Thymus (tissue), 11 donors: ENCODE measurements at regions not wholly inside any gene's neighbourhood (a gene's known extent, or its start where the extent isn't known, plus 50 kb on each side); places are given as distances from the start of the nearest gene placed in this dataset.

Experiments used
- DNase-seq, 9 donors: peaks; one replicate each; pipeline ENCODE4 v3.0.0-alpha.2; 2013; ENCODE audit warnings: low spot score in 9 of 9, low read depth in 6 of 9, missing footprints in 1 of 9
- H3K27ac ChIP-seq, 2 donors: one replicate each; pipeline ENCODE4 v1.5.1; 2013; ENCODE audit warnings: control low read depth in 1 of 2, low read depth in 1 of 2, low read length in 1 of 2, mild to moderate bottlenecking in 1 of 2, moderate library complexity in 1 of 2
- H3K27me3 ChIP-seq, 2 donors: one replicate each; pipeline ENCODE4 v1.5.1; 2013; ENCODE audit warnings: low read length in 1 of 2; ENCODE audit not compliant: control insufficient read depth in 2 of 2, insufficient read depth in 1 of 2
- H3K36me3 ChIP-seq, 2 donors: one replicate each; pipeline ENCODE4 v1.5.1; 2013; ENCODE audit warnings: low read length in 1 of 2, mild to moderate bottlenecking in 1 of 2, moderate library complexity in 1 of 2; ENCODE audit not compliant: control insufficient read depth in 2 of 2, insufficient read depth in 2 of 2
- H3K4me1 ChIP-seq, 2 donors: one replicate each; pipeline ENCODE4 v1.5.1; 2013; ENCODE audit warnings: low read length in 2 of 2; ENCODE audit not compliant: control insufficient read depth in 2 of 2, insufficient read depth in 2 of 2
- H3K4me3 ChIP-seq, 2 donors: one replicate each; pipeline ENCODE4 v1.5.1; 2013; ENCODE audit warnings: low read length in 2 of 2, control low read depth in 1 of 2, mild to moderate bottlenecking in 1 of 2
- H3K9me3 ChIP-seq, 2 donors: one replicate each; pipeline ENCODE4 v1.5.1; 2013; ENCODE audit warnings: low read length in 1 of 2, mild to moderate bottlenecking in 1 of 2; ENCODE audit not compliant: control insufficient read depth in 2 of 2, insufficient read depth in 1 of 2
- WGBS: extraction: QIAGEN DNeasy Blood & Tissue Kit; methylation state at CpG from one replicate; pipeline ENCODE4 v1.1.7; 2013; 5-methylcytosine and 5-hydroxymethylcytosine counted together
- donor health status: healthy.

DNA sequence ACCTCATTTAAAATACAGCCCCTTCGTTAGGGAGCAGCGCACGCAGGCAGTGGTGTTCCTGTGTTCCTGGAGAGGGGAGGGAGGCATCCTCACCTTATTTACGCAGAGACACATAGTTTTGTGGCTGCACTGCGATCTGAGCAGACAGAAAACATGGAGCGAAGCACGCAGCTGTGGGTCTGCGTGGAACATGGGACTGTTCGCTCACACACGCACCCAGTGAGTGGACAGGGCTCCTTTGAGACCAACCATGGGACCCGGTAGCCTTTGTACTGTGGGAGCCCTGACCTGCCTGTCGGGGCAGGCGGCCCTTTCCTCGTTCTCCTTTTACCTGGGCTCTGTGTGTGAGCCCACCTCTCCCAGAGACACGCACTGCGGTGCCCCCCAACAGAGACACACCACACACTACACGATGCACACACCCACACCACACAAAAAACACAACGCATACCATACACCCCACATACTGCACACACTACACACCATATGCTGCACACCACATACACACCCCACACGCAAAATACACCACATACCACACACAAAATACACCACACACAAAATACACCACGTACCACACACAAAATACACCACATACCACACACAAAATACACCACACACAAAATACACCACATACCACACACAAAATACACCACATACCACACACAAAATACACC lies 1245.7 kb downstream of the BRD1 start:
- H3K36me3 ChIP-seq: no peaks in the 10 kb centered on the region
- H3K9me3 ChIP-seq: no peaks in the 10 kb centered on the region
- peaks cover 17 to 35% of the 10 kb centered on the region in 2 donors for H3K27me3 ChIP-seq
- no peak overlapping the region for H3K4me3 ChIP-seq
- H3K27ac ChIP-seq: no peak overlapping the region
- 87% methylated on average over 20 of the region's 20 CpGs for WGBS
- DNase-seq: no peak
- peaks cover 0 to 2% of the 10 kb centered on the region in 2 donors for H3K4me1 ChIP-seq

DNA sequence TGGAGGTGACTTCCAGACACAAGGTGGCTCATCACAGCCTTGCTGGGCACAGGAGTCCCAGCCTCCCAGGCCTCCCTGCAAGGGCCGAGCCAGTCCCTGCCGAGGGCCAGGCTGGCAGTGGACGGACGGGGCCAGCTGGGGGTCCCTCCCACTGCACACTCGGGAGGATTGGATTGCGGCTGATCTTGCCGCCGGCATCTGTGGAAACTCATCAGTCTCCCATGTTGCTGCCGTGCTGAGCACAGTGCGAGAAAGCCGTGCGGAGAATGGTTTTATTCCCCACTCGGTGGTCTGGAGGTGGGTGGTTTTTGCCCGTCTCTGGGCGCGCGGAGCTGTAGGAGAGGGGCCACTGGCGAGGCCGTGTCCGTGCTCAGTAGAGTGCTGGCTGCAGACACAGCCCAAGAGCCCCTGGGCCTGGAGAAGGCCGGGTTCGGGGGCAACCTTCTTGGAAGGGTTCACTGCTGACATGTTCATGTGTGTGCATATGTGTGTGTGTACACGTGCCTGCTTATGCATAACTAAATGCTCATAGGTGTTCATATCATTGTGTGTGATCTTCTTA lies 1246.4 kb downstream of the BRD1 start:
- Histone ChIP-seq H3K27ac (no peak overlapping the region), H3K4me3 (no peak overlapping the region), H3K9me3 (no peaks in the 10 kb centered on the region), H3K4me1 (peaks cover 0 to 3% of the 10 kb centered on the region in 2 donors), H3K36me3 (no peaks in the 10 kb centered on the region), H3K27me3 (peaks cover 23 to 39% of the 10 kb centered on the region in 2 donors)
- 90% methylated on average over 23 of the region's 23 CpGs for WGBS
- DNase-seq: no peak

DNA sequence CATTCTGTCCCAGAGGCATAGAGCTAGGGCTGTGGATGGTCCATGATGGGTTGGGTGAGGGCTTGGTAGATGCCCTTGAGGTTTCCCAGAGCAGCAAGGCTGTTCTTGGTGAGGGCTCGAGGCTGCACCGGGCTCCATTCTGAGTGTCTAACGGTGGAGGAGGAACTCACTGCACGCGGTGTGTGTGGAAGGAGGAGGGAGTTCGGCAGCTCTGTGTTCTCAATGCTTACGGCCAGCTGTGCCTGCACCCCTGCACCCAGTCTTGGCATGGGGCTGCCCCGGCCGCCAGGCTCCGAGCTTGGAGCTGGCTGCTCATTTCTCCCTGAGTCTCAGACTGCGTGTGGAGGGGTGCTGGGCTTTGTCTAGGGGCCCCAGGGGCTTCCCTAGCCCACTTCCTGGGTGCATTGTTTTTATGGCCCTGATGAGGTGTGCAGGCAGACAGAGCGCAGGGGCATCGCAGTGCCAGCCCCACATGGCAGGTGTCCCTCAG lies 1247.1 kb downstream of the BRD1 start:
- H3K27me3 ChIP-seq: peaks cover 29 to 39% of the 10 kb centered on the region in 2 donors
- H3K4me1 ChIP-seq: peaks cover 0 to 3% of the 10 kb centered on the region in 2 donors
- H3K4me3 ChIP-seq: no peak overlapping the region
- no peak overlapping the region for H3K27ac ChIP-seq
- WGBS: 57% methylated on average over 13 of the region's 13 CpGs
- no peaks in the 10 kb centered on the region for H3K9me3 ChIP-seq
- no peaks in the 10 kb centered on the region for H3K36me3 ChIP-seq
- DNase-seq: no peak

DNA sequence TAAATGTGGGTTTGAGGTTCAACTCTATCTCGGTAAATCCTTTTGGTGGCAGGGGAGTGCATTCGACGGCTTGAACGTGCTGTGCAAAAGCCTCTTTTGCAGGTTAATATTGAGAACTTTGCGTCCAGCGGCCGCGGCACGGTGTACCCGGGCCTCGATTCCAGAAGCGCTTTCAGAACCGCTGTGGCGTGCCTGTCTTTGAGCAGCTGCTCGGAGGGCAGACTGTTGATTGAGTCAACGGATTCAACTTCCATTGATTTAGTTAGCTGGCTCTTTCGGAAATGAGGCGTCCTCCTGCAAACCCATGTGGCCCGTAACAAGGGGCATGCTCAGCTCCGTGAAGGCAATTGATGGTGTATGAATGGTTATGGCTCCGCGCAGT lies 1247.8 kb downstream of the BRD1 start:
- 89% methylated on average over 22 of the region's 22 CpGs for WGBS
- Histone ChIP-seq H3K4me3 (no peak overlapping the region), H3K36me3 (no peaks in the 10 kb centered on the region), H3K27me3 (peaks cover 35 to 41% of the 10 kb centered on the region in 2 donors), H3K4me1 (peaks cover 0 to 3% of the 10 kb centered on the region in 2 donors), H3K9me3 (no peaks in the 10 kb centered on the region), H3K27ac (no peak overlapping the region)
- DNase-seq: no peak

DNA sequence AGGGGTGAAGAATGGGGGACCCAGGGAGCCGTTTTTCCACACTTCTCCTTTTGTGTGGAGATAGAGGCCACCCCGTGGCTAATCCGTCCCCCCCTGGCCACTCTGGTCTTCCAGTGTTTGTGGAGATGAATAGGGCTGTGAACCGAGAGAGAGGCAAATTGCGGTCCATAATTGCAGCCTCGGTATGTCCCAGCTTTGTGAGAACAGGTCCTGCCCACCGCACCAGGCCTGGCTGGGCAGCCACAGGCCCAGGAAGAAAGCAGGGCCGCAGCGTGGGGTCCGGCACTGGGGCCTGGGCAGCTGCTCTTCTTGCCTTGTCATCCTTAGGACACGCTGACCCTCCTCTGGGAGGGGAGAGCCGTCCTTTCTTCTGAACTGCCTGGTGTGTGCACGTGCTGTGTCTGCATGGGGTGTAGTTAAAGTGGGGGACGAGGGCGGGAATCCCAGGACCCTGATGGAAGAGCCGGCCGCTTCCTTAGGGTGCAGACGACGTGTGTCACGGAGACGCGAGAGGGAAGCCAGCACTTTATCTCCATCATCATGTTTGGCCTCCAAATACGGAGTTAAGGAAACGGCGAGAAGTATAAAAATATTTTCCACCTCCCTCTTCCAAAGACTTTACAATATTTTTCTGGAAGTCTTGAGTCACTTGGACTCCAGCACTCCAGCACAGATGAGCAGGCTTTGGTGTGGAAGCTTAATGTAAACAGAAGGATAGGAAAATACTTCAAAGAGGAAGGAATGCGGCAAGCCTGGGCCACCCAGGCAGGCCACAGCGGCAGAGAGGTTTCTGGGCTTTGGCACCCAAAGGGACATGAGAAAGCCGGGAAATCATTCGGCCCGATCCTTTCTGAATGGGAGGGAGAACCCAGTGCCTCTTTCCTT lies 1248.4 kb downstream of the BRD1 start:
- no peaks in the 10 kb centered on the region for H3K9me3 ChIP-seq
- 83% methylated on average over 30 of the region's 30 CpGs for WGBS
- DNase-seq: no peak
- H3K27ac ChIP-seq: no peak overlapping the region
- H3K27me3 ChIP-seq: peaks cover 41 to 48% of the 10 kb centered on the region in 2 donors
- peaks cover 0 to 3% of the 10 kb centered on the region in 2 donors for H3K4me1 ChIP-seq
- no peak overlapping the region for H3K4me3 ChIP-seq
- no peaks in the 10 kb centered on the region for H3K36me3 ChIP-seq

DNA sequence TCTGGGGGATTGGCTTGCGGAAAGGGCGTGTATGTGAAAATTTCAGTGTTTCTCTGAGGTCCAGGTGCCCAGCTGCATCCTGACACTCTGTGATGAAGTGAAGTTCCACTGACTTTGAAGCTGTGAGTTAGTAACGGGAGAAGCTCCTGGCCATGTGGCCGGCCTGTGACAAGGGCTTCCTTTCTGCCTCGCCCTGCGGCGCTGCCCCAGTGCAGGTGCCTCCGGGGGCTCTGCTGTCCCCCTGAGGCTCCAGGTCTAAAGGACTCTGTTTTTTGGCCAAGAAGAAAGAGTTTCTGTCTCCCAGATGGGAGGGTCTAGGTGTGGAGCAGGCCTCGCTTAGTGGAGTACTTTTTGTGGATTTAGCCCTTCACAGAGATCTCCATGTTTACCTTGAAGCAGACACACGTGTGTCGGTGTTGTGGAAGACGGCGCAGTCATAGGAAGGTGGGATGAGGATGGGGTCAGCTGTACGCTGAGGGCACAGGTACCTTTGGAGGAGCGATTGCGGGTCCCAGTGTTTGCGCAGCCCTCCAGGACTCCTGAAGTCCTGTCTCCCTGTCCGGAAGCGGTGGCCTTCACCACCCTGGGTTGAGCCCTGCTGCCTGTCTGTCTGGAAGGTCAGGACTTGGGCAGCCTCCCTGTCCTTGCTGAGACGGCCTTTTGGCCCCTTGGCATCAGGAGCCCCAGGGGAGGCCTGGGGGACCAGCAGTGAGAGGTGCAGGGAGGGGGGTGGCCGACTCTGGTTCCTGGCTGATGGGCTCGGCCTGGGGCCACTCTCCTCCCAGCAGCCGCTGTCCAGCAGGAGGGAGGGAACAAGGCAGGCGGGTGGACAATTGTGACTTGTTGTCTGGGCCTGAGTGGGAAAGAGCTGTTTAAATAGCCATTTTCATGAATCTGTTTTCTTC lies 1249.3 kb downstream of the BRD1 start:
- 94% methylated on average over 24 of the region's 24 CpGs for WGBS
- H3K27me3 ChIP-seq: peaks cover 49 to 55% of the 10 kb centered on the region in 2 donors

DNA sequence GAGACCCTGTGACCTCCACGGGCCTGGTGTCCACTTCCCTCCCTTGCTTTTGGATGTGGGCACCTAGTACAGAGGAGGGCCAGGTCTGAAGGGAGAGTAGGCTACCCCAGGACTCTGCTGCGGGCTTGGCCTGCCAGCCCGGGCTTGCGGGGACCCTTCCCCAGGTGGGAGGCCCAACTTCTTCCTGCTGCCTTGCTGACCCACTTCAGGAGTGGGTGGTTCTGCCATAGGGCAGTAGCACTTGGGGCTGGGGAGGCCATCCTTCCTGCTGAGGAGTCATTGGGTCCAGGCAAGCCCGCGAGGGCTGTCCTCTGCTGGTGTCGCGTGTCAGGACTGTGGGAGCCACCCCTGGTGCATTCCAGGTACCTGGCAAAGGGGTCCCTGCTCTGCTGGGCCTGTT lies 1250.0 kb downstream of the BRD1 start:
- peaks cover 0 to 3% of the 10 kb centered on the region in 2 donors for H3K4me1 ChIP-seq
- no peaks in the 10 kb centered on the region for H3K9me3 ChIP-seq
- no peaks in the 10 kb centered on the region for H3K36me3 ChIP-seq
- H3K27ac ChIP-seq: no peak overlapping the region
- 91% methylated on average over 8 of the region's 8 CpGs for WGBS
- no peak for DNase-seq
- H3K4me3 ChIP-seq: no peak overlapping the region
- H3K27me3 ChIP-seq: peaks cover 53 to 61% of the 10 kb centered on the region in 2 donors

More for the DNA sequence above, 1249.3 kb downstream of the BRD1 start:
- H3K36me3 ChIP-seq: no peaks in the 10 kb centered on the region
- DNase-seq: no peak
- H3K27ac ChIP-seq: no peak overlapping the region
- peaks cover 0 to 3% of the 10 kb centered on the region in 2 donors for H3K4me1 ChIP-seq
- H3K4me3 ChIP-seq: no peak overlapping the region
- no peaks in the 10 kb centered on the region for H3K9me3 ChIP-seq

DNA sequence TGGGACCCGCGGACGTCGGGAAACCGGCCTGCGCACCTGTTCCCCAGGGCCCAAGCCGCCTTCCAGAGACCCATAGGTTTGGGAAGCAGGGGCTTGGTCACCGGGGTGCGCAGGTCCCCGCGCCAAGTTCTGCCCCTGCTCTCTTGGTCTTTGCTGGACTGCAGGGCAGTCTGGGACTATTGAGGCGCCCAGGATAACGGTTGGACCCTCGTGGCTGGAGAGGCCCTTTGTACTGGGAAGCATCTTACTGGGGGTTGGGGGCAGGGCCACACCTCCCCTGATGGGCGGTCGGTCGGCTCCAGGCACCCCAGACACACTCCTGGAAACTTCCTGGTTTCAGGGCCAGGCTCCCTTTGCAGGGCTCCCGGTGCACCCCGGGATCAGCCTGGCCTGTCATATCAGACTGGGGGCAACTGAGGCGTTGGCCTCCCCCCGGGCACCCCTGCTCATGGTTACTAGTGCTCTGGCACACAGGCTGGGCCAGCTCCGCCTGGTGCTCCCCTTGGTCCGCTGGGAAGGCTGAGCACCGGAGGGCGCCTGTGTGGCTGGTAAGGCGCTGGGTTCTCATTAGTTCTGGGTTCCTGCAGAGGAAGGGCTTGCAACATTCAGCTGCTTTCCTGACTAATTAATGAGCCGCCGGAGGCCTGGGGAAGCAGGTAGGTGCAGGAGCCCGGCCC lies 1250.5 kb downstream of the BRD1 start:
- H3K4me3 ChIP-seq: no peak overlapping the region
- no peak for DNase-seq

More for the DNA sequence above, 1250.5 kb downstream of the BRD1 start:
- WGBS: 57% methylated on average over 29 of the region's 29 CpGs
- no peaks in the 10 kb centered on the region for H3K36me3 ChIP-seq
- H3K27ac ChIP-seq: no peak overlapping the region
- H3K4me1 ChIP-seq: peaks cover 0 to 3% of the 10 kb centered on the region in 2 donors
- H3K9me3 ChIP-seq: no peaks in the 10 kb centered on the region
- peaks cover 53 to 63% of the 10 kb centered on the region in 2 donors for H3K27me3 ChIP-seq
